Thymus (tissue), 11 donors: ENCODE measurements at regions not wholly inside any gene's neighbourhood (a gene's known extent, or its start where the extent isn't known, plus 50 kb on each side); places are given as distances from the start of the nearest gene placed in this dataset.

Experiments
- DNase-seq, 9 donors: peaks; one replicate each; pipeline ENCODE4 v3.0.0-alpha.2; 2013; ENCODE audit warnings: low spot score in 9 of 9, low read depth in 6 of 9, missing footprints in 1 of 9
- H3K27ac ChIP-seq, 2 donors: one replicate each; pipeline ENCODE4 v1.5.1; 2013; ENCODE audit warnings: control low read depth in 1 of 2, low read depth in 1 of 2, low read length in 1 of 2, mild to moderate bottlenecking in 1 of 2, moderate library complexity in 1 of 2
- H3K27me3 ChIP-seq, 2 donors: one replicate each; pipeline ENCODE4 v1.5.1; 2013; ENCODE audit warnings: low read length in 1 of 2; ENCODE audit not compliant: control insufficient read depth in 2 of 2, insufficient read depth in 1 of 2
- H3K36me3 ChIP-seq, 2 donors: one replicate each; pipeline ENCODE4 v1.5.1; 2013; ENCODE audit warnings: low read length in 1 of 2, mild to moderate bottlenecking in 1 of 2, moderate library complexity in 1 of 2; ENCODE audit not compliant: control insufficient read depth in 2 of 2, insufficient read depth in 2 of 2
- H3K4me1 ChIP-seq, 2 donors: one replicate each; pipeline ENCODE4 v1.5.1; 2013; ENCODE audit warnings: low read length in 2 of 2; ENCODE audit not compliant: control insufficient read depth in 2 of 2, insufficient read depth in 2 of 2
- H3K4me3 ChIP-seq, 2 donors: one replicate each; pipeline ENCODE4 v1.5.1; 2013; ENCODE audit warnings: low read length in 2 of 2, control low read depth in 1 of 2, mild to moderate bottlenecking in 1 of 2
- H3K9me3 ChIP-seq, 2 donors: one replicate each; pipeline ENCODE4 v1.5.1; 2013; ENCODE audit warnings: low read length in 1 of 2, mild to moderate bottlenecking in 1 of 2; ENCODE audit not compliant: control insufficient read depth in 2 of 2, insufficient read depth in 1 of 2
- WGBS: extraction: QIAGEN DNeasy Blood & Tissue Kit; methylation state at CpG from one replicate; pipeline ENCODE4 v1.1.7; 2013; 5-methylcytosine and 5-hydroxymethylcytosine counted together
- donor health status: healthy.

GRCh38 chr9:90303655-90304054 is 339.0 kb downstream of the DIRAS2 start:
- H3K27me3 ChIP-seq = no peaks in the 10 kb centered on the region
- H3K4me3 ChIP-seq = no peak overlapping the region
- H3K36me3 ChIP-seq = no peaks in the 10 kb centered on the region
- no peak overlapping the region for H3K27ac ChIP-seq
- DNase-seq = no peak
- no peaks in the 10 kb centered on the region for H3K9me3 ChIP-seq
- H3K4me1 ChIP-seq = no peaks in the 10 kb centered on the region
- 66% methylated on average over 4 of the region's 4 CpGs for WGBS

GRCh38 chr9:90306158-90306557 is 336.5 kb downstream of the DIRAS2 start:
- WGBS = 95% methylated on average over 11 of the region's 11 CpGs
- no peaks in the 10 kb centered on the region for H3K4me1 ChIP-seq
- H3K27ac ChIP-seq = no peak overlapping the region
- no peaks in the 10 kb centered on the region for H3K9me3 ChIP-seq
- no peak overlapping the region for H3K4me3 ChIP-seq
- no peak for DNase-seq
- H3K36me3 ChIP-seq = no peaks in the 10 kb centered on the region
- no peaks in the 10 kb centered on the region for H3K27me3 ChIP-seq

- 94% methylated on average over 4 of the region's 4 CpGs for WGBS
- no peak for DNase-seq
Observed at GRCh38 chr9:90307167-90307833, 335.3 kb downstream of the DIRAS2 start.

GRCh38 chr9:90307891-90308290 is 334.7 kb downstream of the DIRAS2 start:
- WGBS = 89% methylated on average over 4 of the region's 4 CpGs
- no peaks in the 10 kb centered on the region for H3K36me3 ChIP-seq
- H3K4me3 ChIP-seq = no peak overlapping the region
- no peaks in the 10 kb centered on the region for H3K9me3 ChIP-seq
- no peak overlapping the region for H3K27ac ChIP-seq
- H3K27me3 ChIP-seq = no peaks in the 10 kb centered on the region
- DNase-seq = no peak
- no peaks in the 10 kb centered on the region for H3K4me1 ChIP-seq

More at GRCh38 chr9:90307167-90307833, 335.3 kb downstream of the DIRAS2 start:
- H3K36me3 ChIP-seq = no peaks in the 10 kb centered on the region
- no peaks in the 10 kb centered on the region for H3K9me3 ChIP-seq
- H3K4me1 ChIP-seq = no peaks in the 10 kb centered on the region
- H3K4me3 ChIP-seq = no peak overlapping the region
- no peaks in the 10 kb centered on the region for H3K27me3 ChIP-seq
- no peak overlapping the region for H3K27ac ChIP-seq

- whole genome bisulfite sequencing = 92% methylated on average over 4 of the region's 4 CpGs
- no peak for DNase-seq
- H3K9me3 ChIP-seq = no peaks in the 10 kb centered on the region
- no peaks in the 10 kb centered on the region for H3K4me1 ChIP-seq
- H3K27ac ChIP-seq = no peak overlapping the region
- no peaks in the 10 kb centered on the region for H3K27me3 ChIP-seq
- no peaks in the 10 kb centered on the region for H3K36me3 ChIP-seq
- H3K4me3 ChIP-seq = no peak overlapping the region
Observed at GRCh38 chr9:90308691-90309090, 333.9 kb downstream of the DIRAS2 start.

- Histone ChIP-seq H3K27me3 (no peaks in the 10 kb centered on the region), H3K9me3 (no peaks in the 10 kb centered on the region), H3K27ac (no peak overlapping the region), H3K4me3 (no peak overlapping the region), H3K36me3 (no peaks in the 10 kb centered on the region), H3K4me1 (no peaks in the 10 kb centered on the region)
- WGBS = 97% methylated on average over 7 of the region's 7 CpGs
- DNase-seq = no peak
Observed at GRCh38 chr9:90309809-90310520, 332.7 kb downstream of the DIRAS2 start.

- Histone ChIP-seq H3K36me3 (no peaks in the 10 kb centered on the region), H3K9me3 (no peaks in the 10 kb centered on the region), H3K4me3 (no peak overlapping the region), H3K4me1 (no peaks in the 10 kb centered on the region), H3K27me3 (no peaks in the 10 kb centered on the region), H3K27ac (no peak overlapping the region)
- WGBS = 97% methylated on average over 1 of the region's 1 CpG
- DNase-seq = no peak
Observed at GRCh38 chr9:90310521-90310876, 332.1 kb downstream of the DIRAS2 start.

- Histone ChIP-seq H3K36me3 (no peaks in the 10 kb centered on the region), H3K27me3 (no peaks in the 10 kb centered on the region), H3K27ac (no peak overlapping the region), H3K9me3 (no peaks in the 10 kb centered on the region), H3K4me3 (no peak overlapping the region), H3K4me1 (no peaks in the 10 kb centered on the region)
- no peak for DNase-seq
- 68% methylated on average over 7 of the region's 7 CpGs for WGBS
Observed at GRCh38 chr9:90311811-90312210, 330.8 kb downstream of the DIRAS2 start.

GRCh38 chr9:90322296-90322695 is 320.3 kb downstream of the DIRAS2 start:
- Histone ChIP-seq H3K27ac (no peak overlapping the region), H3K27me3 (no peaks in the 10 kb centered on the region), H3K36me3 (no peaks in the 10 kb centered on the region), H3K9me3 (no peaks in the 10 kb centered on the region), H3K4me3 (no peak overlapping the region), H3K4me1 (no peaks in the 10 kb centered on the region)
- 89% methylated on average over 1 of the region's 1 CpG for WGBS
- no peak for DNase-seq
